ENCODE measurements at regions not wholly inside any gene's neighbourhood (a gene's known extent, or its start where the extent isn't known, plus 50 kb on each side); places are given as distances from the start of the nearest gene placed in this dataset.
"Not testable (repeated sequence)": the region's sequence is repeated elsewhere in the genome, so short reads cannot be mapped to it uniquely, and the experiment has no call there.

GRCh38 chr2:22079583-22079982 lies 955.8 kb downstream of the TDRD15 start:
- no peak for TF ChIP-seq CTCF (IDR thresholded peaks at IDR 0.05; ENCODE audit: low read depth, low read length)
- no peak overlapping the region for H3K4me3 ChIP-seq (ENCODE audit: low read depth, low read length)

- no peak for TF ChIP-seq CTCF (IDR thresholded peaks at IDR 0.05; ENCODE audit: low read depth, low read length)
- no peak overlapping the region for H3K4me3 ChIP-seq (ENCODE audit: low read depth, low read length)
Observed at GRCh38 chr2:22086726-22087125, 963.0 kb downstream of the TDRD15 start.

GRCh38 chr2:22103617-22104016 lies 979.8 kb downstream of the TDRD15 start:
- H3K4me3 ChIP-seq (ENCODE audit: low read depth, low read length): not testable (repeated sequence)

- TF ChIP-seq CTCF (IDR thresholded peaks at IDR 0.05; ENCODE audit: low read depth, low read length): no peak
- no peak overlapping the region for H3K4me3 ChIP-seq (ENCODE audit: low read depth, low read length)
Observed at GRCh38 chr2:22110244-22110651, 986.5 kb downstream of the TDRD15 start.

- H3K4me3 ChIP-seq (ENCODE audit: low read depth, low read length): no peak overlapping the region
- TF ChIP-seq CTCF (IDR thresholded peaks at IDR 0.05; ENCODE audit: low read depth, low read length): no peak
Observed at GRCh38 chr2:22124003-22124402, 1000.2 kb downstream of the TDRD15 start.

GRCh38 chr2:22126106-22126505 lies 1002.3 kb downstream of the TDRD15 start:
- no peak overlapping the region for H3K4me3 ChIP-seq (ENCODE audit: low read depth, low read length)

GRCh38 chr2:22126978-22127377 lies 1003.2 kb downstream of the TDRD15 start:
- H3K4me3 ChIP-seq (ENCODE audit: low read depth, low read length): no peak overlapping the region
- TF ChIP-seq CTCF (IDR thresholded peaks at IDR 0.05; ENCODE audit: low read depth, low read length): no peak

More at GRCh38 chr2:22126106-22126505, 1002.3 kb downstream of the TDRD15 start:
- no peak for TF ChIP-seq CTCF (IDR thresholded peaks at IDR 0.05; ENCODE audit: low read depth, low read length)

GRCh38 chr2:22134421-22134820 lies 1010.7 kb downstream of the TDRD15 start:
- no peak for TF ChIP-seq CTCF (IDR thresholded peaks at IDR 0.05; ENCODE audit: low read depth, low read length)
- no peak overlapping the region for H3K4me3 ChIP-seq (ENCODE audit: low read depth, low read length)
